Liver (tissue), 8 donors: ENCODE measurements at regions not wholly inside any gene's neighbourhood (a gene's known extent, or its start where the extent isn't known, plus 50 kb on each side); places are given as distances from the start of the nearest gene placed in this dataset.

ENCODE experiments used
- DNase-seq: peaks from one replicate; pipeline ENCODE4 v3.0.0-alpha.2; 2017; ENCODE audit warnings: low spot score
- H3K27ac ChIP-seq, 2 donors: one replicate each; pipeline ENCODE4 v1.7.0; 2013; ENCODE audit warnings: inconsistent platforms in 2 of 2, low read length in 2 of 2, control low read depth in 1 of 2, low read depth in 1 of 2, mild to moderate bottlenecking in 1 of 2
- H3K27me3 ChIP-seq, 4 donors: one replicate each; pipeline versions ENCODE4 v1.6.1 to v1.7.0; 2013; ENCODE audit warnings: low read length in 3 of 4, inconsistent platforms in 1 of 4, mild to moderate bottlenecking in 1 of 4, moderate library complexity in 1 of 4; ENCODE audit not compliant: control insufficient read depth in 4 of 4, insufficient read depth in 4 of 4
- H3K36me3 ChIP-seq, 4 donors: one replicate each; pipeline versions ENCODE4 v1.6.1 to v1.7.0; 2013; ENCODE audit warnings: low read length in 3 of 4, mild to moderate bottlenecking in 3 of 4, low read depth in 1 of 4, moderate library complexity in 1 of 4; ENCODE audit not compliant: control insufficient read depth in 4 of 4, insufficient read depth in 3 of 4
- H3K4me1 ChIP-seq, 4 donors: one replicate each; pipeline versions ENCODE4 v1.6.1 to v1.7.0; 2013; ENCODE audit warnings: low read length in 3 of 4, mild to moderate bottlenecking in 3 of 4, moderate library complexity in 1 of 4; ENCODE audit not compliant: control insufficient read depth in 4 of 4, insufficient read depth in 4 of 4
- H3K4me3 ChIP-seq, 3 donors: one replicate each; pipeline versions ENCODE4 v1.6.1 to v1.7.0; 2013; ENCODE audit warnings: low read length in 3 of 3, control low read depth in 1 of 3, low read depth in 1 of 3, mild to moderate bottlenecking in 1 of 3
- H3K9ac ChIP-seq, 2 donors: one replicate each; pipeline ENCODE4 v1.7.0; 2013; ENCODE audit warnings: low read length in 2 of 2, mild to moderate bottlenecking in 2 of 2, moderate library complexity in 2 of 2, control low read depth in 1 of 2, low read depth in 1 of 2
- H3K9me3 ChIP-seq, 4 donors: one replicate each; pipeline versions ENCODE4 v1.6.1 to v1.7.0; 2013; ENCODE audit warnings: low read length in 3 of 4; ENCODE audit not compliant: control insufficient read depth in 4 of 4
- CTCF ChIP-seq: fragments of 150-350 bp; IDR thresholded peaks from 2 replicates; pipeline ENCODE4 v1.5.1; 2017; ENCODE audit warnings: improper control_type of control experiment, low read depth, low read length; ENCODE audit not compliant: missing input control
- EGR1 ChIP-seq, 2 donors: IDR thresholded peaks; 2 replicates each; pipeline ENCODE4 v1.6.1; 2016 to 2018; ENCODE audit warnings: antibody characterized with exemption in 2 of 2, low read depth in 2 of 2
- GABPA ChIP-seq, 2 donors: IDR thresholded peaks in 1 of 2; conservative IDR thresholded peaks in 1 of 2; 2 replicates each; pipeline ENCODE4 v1.6.1; 2016; ENCODE audit warnings: antibody characterized with exemption in 2 of 2, mild to moderate bottlenecking in 1 of 2, moderate library complexity in 1 of 2
- HNF4A ChIP-seq, 2 donors: conservative IDR thresholded peaks; 2 replicates each; pipeline ENCODE4 v1.6.1; 2016; ENCODE audit warnings: antibody characterized with exemption in 2 of 2, mild to moderate bottlenecking in 2 of 2
- HNF4G ChIP-seq: IDR thresholded peaks from 2 replicates; pipeline ENCODE4 v1.6.1; 2016; ENCODE audit warnings: antibody characterized with exemption
- JUND ChIP-seq, 2 donors: IDR thresholded peaks; 2 replicates each; pipeline ENCODE4 v1.6.1; 2016; ENCODE audit warnings: antibody characterized with exemption in 2 of 2
- MAX ChIP-seq: IDR thresholded peaks from 2 replicates; pipeline ENCODE4 v1.6.1; 2016; ENCODE audit warnings: antibody characterized with exemption
- RAD21 ChIP-seq, 2 donors: IDR thresholded peaks; 2 replicates each; pipeline ENCODE4 v1.6.1; 2016; ENCODE audit warnings: antibody characterized with exemption in 2 of 2, mild to moderate bottlenecking in 2 of 2
- REST ChIP-seq: IDR thresholded peaks from 2 replicates; pipeline ENCODE4 v1.6.1; 2016; ENCODE audit warnings: antibody characterized with exemption, mild to moderate bottlenecking
- RXRA ChIP-seq, 2 donors: IDR thresholded peaks; 2 replicates each; pipeline ENCODE4 v1.6.1; 2017 to 2018; ENCODE audit warnings: antibody characterized with exemption in 2 of 2, mild to moderate bottlenecking in 1 of 2
- SP1 ChIP-seq: IDR thresholded peaks from 2 replicates; pipeline ENCODE4 v1.6.1; 2018; ENCODE audit warnings: antibody characterized with exemption, mild to moderate bottlenecking
- YY1 ChIP-seq: IDR thresholded peaks from 2 replicates; pipeline ENCODE4 v1.6.1; 2016; ENCODE audit warnings: antibody characterized with exemption, mild to moderate bottlenecking
- ZBTB33 ChIP-seq: IDR thresholded peaks from 2 replicates; pipeline ENCODE4 v1.6.1; 2016; ENCODE audit warnings: antibody characterized with exemption
- WGBS: extraction: QIAGEN DNeasy Blood & Tissue Kit; methylation state at CpG from one replicate; pipeline ENCODE4 v1.1.7; 2013; 5-methylcytosine and 5-hydroxymethylcytosine counted together
- donor health status: healthy.
- donor health status: healthy.
- donor health status: healthy.
- donor health status: healthy.
- donor health status: healthy.

GRCh38 chr17:59483860-59484259 is 81.5 kb upstream of the DHX40 start:
- DNase-seq: no peak
- no peak overlapping the region for H3K27ac ChIP-seq
- TF ChIP-seq JUND (IDR thresholded peaks at IDR 0.05) (no peak), EGR1 (IDR thresholded peaks at IDR 0.05; ENCODE audit: low read depth in 2 of 2) (no peak), RXRA (IDR thresholded peaks at IDR 0.05) (no peak), CTCF (no peak), GABPA (IDR thresholded peaks at IDR 0.05 in 1 of 2, conservative IDR thresholded peaks at IDR 0.05 in 1 of 2) (no peak), SP1 (no peak), RAD21 (IDR thresholded peaks at IDR 0.05) (no peak), HNF4G (no peak), MAX (no peak)
- H3K27me3 ChIP-seq: no peaks in the 10 kb centered on the region
- H3K9me3 ChIP-seq: no peaks in the 10 kb centered on the region
- 56% methylated on average over 5 of the region's 5 CpGs for WGBS
- no peak overlapping the region for H3K9ac ChIP-seq
- H3K36me3 ChIP-seq: no peaks in the 10 kb centered on the region
- no peaks in the 10 kb centered on the region for H3K4me1 ChIP-seq
- no peak overlapping the region for H3K4me3 ChIP-seq

GRCh38 chr17:59485015-59485414 is 80.4 kb upstream of the DHX40 start:
- 90% methylated on average over 3 of the region's 3 CpGs for WGBS
- H3K9me3 ChIP-seq: no peaks in the 10 kb centered on the region
- no peak overlapping the region for H3K9ac ChIP-seq
- TF ChIP-seq GABPA (IDR thresholded peaks at IDR 0.05 in 1 of 2, conservative IDR thresholded peaks at IDR 0.05 in 1 of 2): no peak
- no peak for TF ChIP-seq RAD21 (IDR thresholded peaks at IDR 0.05)
- no peak for TF ChIP-seq ZBTB33
- TF ChIP-seq REST: no peak
- no peak for TF ChIP-seq HNF4G
- no peak for TF ChIP-seq MAX
- TF ChIP-seq CTCF: no peak
- TF ChIP-seq YY1: no peak
- TF ChIP-seq HNF4A (conservative IDR thresholded peaks at IDR 0.05): no peak
- H3K27me3 ChIP-seq: no peaks in the 10 kb centered on the region
- H3K27ac ChIP-seq: no peak overlapping the region
- DNase-seq: no peak
- no peaks in the 10 kb centered on the region for H3K4me1 ChIP-seq
- H3K36me3 ChIP-seq: no peaks in the 10 kb centered on the region
- no peak overlapping the region for H3K4me3 ChIP-seq
